ENCODE measurements at regions not wholly inside any gene's neighbourhood (a gene's known extent, or its start where the extent isn't known, plus 50 kb on each side); places are given as distances from the start of the nearest gene placed in this dataset.
"Not testable (repeated sequence)": the region's sequence is repeated elsewhere in the genome, so short reads cannot be mapped to it uniquely, and the experiment has no call there.

DNA sequence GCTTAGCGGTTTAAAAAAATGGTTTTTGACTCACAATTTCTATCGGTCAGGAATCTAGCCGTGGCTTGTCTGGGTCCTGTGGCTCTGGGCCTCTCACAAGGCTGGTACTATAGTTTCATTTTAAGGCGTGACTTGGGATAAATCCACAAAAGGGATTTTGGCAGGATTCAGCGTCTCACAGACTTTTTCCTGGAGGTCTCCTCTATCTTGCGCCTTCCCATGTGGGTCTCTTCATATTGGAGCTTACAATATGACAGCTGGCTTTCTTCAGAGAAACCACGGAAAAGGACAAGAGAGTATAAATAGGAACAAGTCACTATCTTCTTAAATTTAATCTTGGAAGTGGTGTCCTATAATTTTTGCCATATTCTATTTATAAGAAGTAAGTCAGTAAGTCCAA, 250.5 kb downstream of the DSC3 start:
- Histone ChIP-seq H3K27me3 (ENCODE audit: control insufficient read depth, insufficient read depth, low read length) (no peaks in the 10 kb centered on the region), H3K27ac (ENCODE audit: low read depth in 2 of 2, low read length in 2 of 2) (no peak overlapping the region), H3K4me1 (ENCODE audit: control insufficient read depth in 2 of 3, insufficient read depth in 2 of 3, low read depth in 1 of 3, low read length in 3 of 3) (no peaks in the 10 kb centered on the region), H3K9ac (ENCODE audit: low read length in 3 of 3) (no peak overlapping the region), H3K36me3 (ENCODE audit: control insufficient read depth in 2 of 3, insufficient read depth in 3 of 3, low read length in 3 of 3) (no peaks in the 10 kb centered on the region), H3K9me3 (ENCODE audit: control insufficient read depth in 2 of 3, insufficient read depth in 1 of 3, low read length in 3 of 3) (no peaks in the 10 kb centered on the region), H3K4me3 (ENCODE audit: low read length in 3 of 3) (no peak overlapping the region)
- intact Hi-C loops (cut with DNase I), result no loop called here
- no peak for FAIRE-seq
- TF ChIP-seq, protein P1, sequence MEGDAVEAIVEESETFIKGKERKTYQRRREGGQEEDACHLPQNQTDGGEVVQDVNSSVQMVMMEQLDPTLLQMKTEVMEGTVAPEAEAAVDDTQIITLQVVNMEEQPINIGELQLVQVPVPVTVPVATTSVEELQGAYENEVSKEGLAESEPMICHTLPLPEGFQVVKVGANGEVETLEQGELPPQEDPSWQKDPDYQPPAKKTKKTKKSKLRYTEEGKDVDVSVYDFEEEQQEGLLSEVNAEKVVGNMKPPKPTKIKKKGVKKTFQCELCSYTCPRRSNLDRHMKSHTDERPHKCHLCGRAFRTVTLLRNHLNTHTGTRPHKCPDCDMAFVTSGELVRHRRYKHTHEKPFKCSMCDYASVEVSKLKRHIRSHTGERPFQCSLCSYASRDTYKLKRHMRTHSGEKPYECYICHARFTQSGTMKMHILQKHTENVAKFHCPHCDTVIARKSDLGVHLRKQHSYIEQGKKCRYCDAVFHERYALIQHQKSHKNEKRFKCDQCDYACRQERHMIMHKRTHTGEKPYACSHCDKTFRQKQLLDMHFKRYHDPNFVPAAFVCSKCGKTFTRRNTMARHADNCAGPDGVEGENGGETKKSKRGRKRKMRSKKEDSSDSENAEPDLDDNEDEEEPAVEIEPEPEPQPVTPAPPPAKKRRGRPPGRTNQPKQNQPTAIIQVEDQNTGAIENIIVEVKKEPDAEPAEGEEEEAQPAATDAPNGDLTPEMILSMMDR (IDR thresholded peaks at IDR 0.05; ENCODE audit: borderline replicate concordance, extremely low read depth, insufficient read depth), result no peak
- peak in 1 of 5 donors; percentile 40 for DNase-seq

DNA sequence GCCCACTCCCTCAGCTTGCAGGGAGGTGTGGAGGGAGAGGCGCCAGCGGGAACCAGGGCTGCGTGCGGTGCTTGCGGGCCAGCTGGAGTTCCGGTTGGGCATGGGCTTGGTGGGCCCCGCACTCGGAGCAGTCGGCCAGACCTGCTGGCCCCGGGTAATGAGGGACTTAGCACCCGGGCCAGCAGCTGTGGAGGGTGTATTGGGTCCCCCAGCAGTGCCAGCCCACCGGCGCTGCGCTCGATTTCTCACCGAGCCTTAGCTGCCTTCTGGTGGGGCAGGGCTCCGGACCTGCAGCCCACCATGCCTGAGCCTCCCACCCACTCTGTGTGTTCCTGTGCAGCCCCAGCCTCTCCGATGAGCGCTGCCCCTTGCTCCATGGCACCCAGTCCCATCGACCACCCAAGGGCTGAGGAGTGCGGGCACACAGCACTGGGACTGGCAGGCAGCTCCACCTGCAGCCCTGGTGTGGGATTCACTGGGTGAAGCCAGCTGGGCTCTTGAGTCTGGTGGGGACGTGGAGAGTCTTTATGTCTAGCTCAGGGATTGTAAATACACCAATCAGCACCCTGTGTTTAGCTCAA, 254.0 kb downstream of the DSC3 start:
- DNase-seq; FAIRE-seq; H3K4me3 ChIP-seq (ENCODE audit: low read length in 3 of 3); H3K4me1 ChIP-seq (ENCODE audit: control insufficient read depth in 2 of 3, insufficient read depth in 2 of 3, low read depth in 1 of 3, low read length in 3 of 3); H3K9me3 ChIP-seq (ENCODE audit: control insufficient read depth in 2 of 3, insufficient read depth in 1 of 3, low read length in 3 of 3); intact Hi-C loops (cut with DNase I); H3K27ac ChIP-seq (ENCODE audit: low read depth in 2 of 2, low read length in 2 of 2); H3K9ac ChIP-seq (ENCODE audit: low read length in 3 of 3); H3K27me3 ChIP-seq (ENCODE audit: control insufficient read depth, insufficient read depth, low read length); H3K36me3 ChIP-seq (ENCODE audit: control insufficient read depth in 2 of 3, insufficient read depth in 3 of 3, low read length in 3 of 3): not testable (repeated sequence)

DNA sequence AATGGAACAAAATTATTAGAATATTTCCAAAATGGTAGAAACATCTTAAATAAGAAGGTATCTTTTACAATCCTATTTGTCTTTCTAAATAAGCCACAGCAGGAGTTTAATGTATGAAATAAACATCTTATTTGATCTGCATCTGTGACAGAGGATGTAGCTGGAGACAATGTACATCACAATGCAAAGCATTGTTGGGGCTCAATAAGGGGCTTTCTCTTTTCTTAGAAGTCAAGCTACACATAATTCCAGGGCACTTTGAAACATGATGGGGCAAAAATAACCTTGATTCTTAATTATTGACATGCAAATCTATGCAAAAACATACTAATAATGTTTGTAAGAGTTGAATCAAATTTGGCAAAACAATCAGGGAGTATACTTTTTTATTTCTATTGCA, 255.1 kb downstream of the DSC3 start:
- DNase-seq (no peak), FAIRE-seq (no peak)
- TF ChIP-seq, protein P1 (IDR thresholded peaks at IDR 0.05; ENCODE audit: borderline replicate concordance, extremely low read depth, insufficient read depth), result no peak
- Histone ChIP-seq H3K9me3 (ENCODE audit: control insufficient read depth in 2 of 3, insufficient read depth in 1 of 3, low read length in 3 of 3) (no peaks in the 10 kb centered on the region), H3K4me3 (ENCODE audit: low read length in 3 of 3) (no peak overlapping the region), H3K4me1 (ENCODE audit: control insufficient read depth in 2 of 3, insufficient read depth in 2 of 3, low read depth in 1 of 3, low read length in 3 of 3) (no peaks in the 10 kb centered on the region), H3K27ac (ENCODE audit: low read depth in 2 of 2, low read length in 2 of 2) (no peak overlapping the region), H3K27me3 (ENCODE audit: control insufficient read depth, insufficient read depth, low read length) (no peaks in the 10 kb centered on the region), H3K36me3 (ENCODE audit: control insufficient read depth in 2 of 3, insufficient read depth in 3 of 3, low read length in 3 of 3) (no peaks in the 10 kb centered on the region), H3K9ac (ENCODE audit: low read length in 3 of 3) (no peak overlapping the region)
- intact Hi-C loops (cut with DNase I), result no loop called here

DNA sequence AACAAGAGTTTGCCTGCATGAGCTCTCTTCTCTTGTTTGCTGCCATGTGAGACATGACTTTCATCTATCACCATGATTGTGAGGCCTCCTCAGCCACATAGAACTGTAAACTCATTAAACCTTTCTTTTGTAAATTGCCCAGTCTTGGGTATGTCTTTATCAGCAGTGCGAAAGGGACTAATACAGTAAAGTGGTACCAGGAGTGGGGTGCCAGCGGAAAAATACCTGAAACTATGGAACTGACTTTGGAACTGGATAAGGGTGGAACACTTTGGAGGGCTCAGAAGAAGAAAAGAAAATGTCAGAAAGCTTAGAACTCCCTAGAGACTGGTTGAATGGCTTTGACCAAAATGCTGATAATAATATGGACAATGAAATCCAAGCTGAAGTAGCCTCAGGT, 260.9 kb downstream of the DSC3 start:
- DNase-seq, result no peak
- Histone ChIP-seq H3K9ac (ENCODE audit: low read length in 3 of 3) (no peak overlapping the region), H3K4me1 (ENCODE audit: control insufficient read depth in 2 of 3, insufficient read depth in 2 of 3, low read depth in 1 of 3, low read length in 3 of 3) (no peaks in the 10 kb centered on the region), H3K27me3 (ENCODE audit: control insufficient read depth, insufficient read depth, low read length) (no peaks in the 10 kb centered on the region), H3K4me3 (ENCODE audit: low read length in 3 of 3) (no peak overlapping the region), H3K36me3 (ENCODE audit: control insufficient read depth in 2 of 3, insufficient read depth in 3 of 3, low read length in 3 of 3) (no peaks in the 10 kb centered on the region), H3K27ac (ENCODE audit: low read depth in 2 of 2, low read length in 2 of 2) (no peak overlapping the region), H3K9me3 (ENCODE audit: control insufficient read depth in 2 of 3, insufficient read depth in 1 of 3, low read length in 3 of 3) (no peaks in the 10 kb centered on the region)
- TF ChIP-seq, protein P1 (IDR thresholded peaks at IDR 0.05; ENCODE audit: borderline replicate concordance, extremely low read depth, insufficient read depth), result no peak
- intact Hi-C loops (cut with DNase I), result no loop called here
- no peak for FAIRE-seq
